KOPT-K1 (cell line): ENCODE measurements at regions not wholly inside any gene's neighbourhood (a gene's known extent, or its start where the extent isn't known, plus 50 kb on each side); places are given as distances from the start of the nearest gene placed in this dataset.

Source experiments
- H3K27ac ChIP-seq: fragments of 200-600 bp; sonication (generic); 2 replicates; pipeline ENCODE4 v1.5.1; 2016; ENCODE audit warnings: antibody characterized with exemption, mild to moderate bottlenecking, low read depth, low read length; ENCODE audit not compliant: poor library complexity, severe bottlenecking
- H3K36me3 ChIP-seq: fragments of 200-600 bp; sonication (generic); 2 replicates; pipeline ENCODE4 v1.5.1; 2017; ENCODE audit warnings: antibody characterized with exemption, mild to moderate bottlenecking, low read length, moderate library complexity; ENCODE audit not compliant: insufficient read depth
- H3K9me3 ChIP-seq: fragments of 200-600 bp; sonication (generic); 2 replicates; pipeline ENCODE4 v1.5.1; 2017; ENCODE audit warnings: antibody characterized with exemption, low read length, mild to moderate bottlenecking; ENCODE audit not compliant: insufficient read depth, poor library complexity, severe bottlenecking

DNA sequence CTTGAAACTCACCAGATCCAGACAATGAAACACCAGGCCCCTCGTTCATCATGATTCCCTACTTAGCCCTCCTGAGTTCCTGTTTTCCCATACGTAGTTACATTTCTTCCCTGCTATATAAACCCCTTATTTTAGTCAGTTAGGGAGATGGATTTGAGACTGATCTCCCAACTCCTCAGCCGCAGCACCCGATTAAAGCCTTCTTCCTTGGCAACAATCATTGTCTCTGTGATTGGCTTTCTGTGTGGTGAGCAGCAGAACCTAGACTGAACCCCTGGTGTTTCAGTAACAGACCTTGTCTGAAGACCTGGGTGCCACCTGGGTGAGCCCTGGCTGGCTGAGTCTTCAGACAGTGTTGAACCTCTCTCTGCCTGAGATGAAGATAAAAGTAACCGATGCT lies 118.0 kb downstream of the OAT start:
- no peaks in the 10 kb centered on the region for H3K36me3 ChIP-seq
- H3K9me3 ChIP-seq, result peaks cover 27% of the 10 kb centered on the region
- H3K27ac ChIP-seq, result no peak overlapping the region

- peaks cover 27% of the 10 kb centered on the region for H3K9me3 ChIP-seq
Observed at GRCh38 chr10:124300224-124300623, 118.5 kb downstream of the OAT start.

GRCh38 chr10:124299696-124300095 lies 119.0 kb downstream of the OAT start:
- no peaks in the 10 kb centered on the region for H3K36me3 ChIP-seq
- no peak overlapping the region for H3K27ac ChIP-seq

More at GRCh38 chr10:124300224-124300623, 118.5 kb downstream of the OAT start:
- Histone ChIP-seq H3K36me3 (no peaks in the 10 kb centered on the region), H3K27ac (no peak overlapping the region)

GRCh38 chr10:124298891-124299290 lies 119.8 kb downstream of the OAT start:
- Histone ChIP-seq H3K27ac (no peak overlapping the region), H3K9me3 (peaks cover 27% of the 10 kb centered on the region), H3K36me3 (no peaks in the 10 kb centered on the region)

More at GRCh38 chr10:124299696-124300095, 119.0 kb downstream of the OAT start:
- peaks cover 27% of the 10 kb centered on the region for H3K9me3 ChIP-seq

DNA sequence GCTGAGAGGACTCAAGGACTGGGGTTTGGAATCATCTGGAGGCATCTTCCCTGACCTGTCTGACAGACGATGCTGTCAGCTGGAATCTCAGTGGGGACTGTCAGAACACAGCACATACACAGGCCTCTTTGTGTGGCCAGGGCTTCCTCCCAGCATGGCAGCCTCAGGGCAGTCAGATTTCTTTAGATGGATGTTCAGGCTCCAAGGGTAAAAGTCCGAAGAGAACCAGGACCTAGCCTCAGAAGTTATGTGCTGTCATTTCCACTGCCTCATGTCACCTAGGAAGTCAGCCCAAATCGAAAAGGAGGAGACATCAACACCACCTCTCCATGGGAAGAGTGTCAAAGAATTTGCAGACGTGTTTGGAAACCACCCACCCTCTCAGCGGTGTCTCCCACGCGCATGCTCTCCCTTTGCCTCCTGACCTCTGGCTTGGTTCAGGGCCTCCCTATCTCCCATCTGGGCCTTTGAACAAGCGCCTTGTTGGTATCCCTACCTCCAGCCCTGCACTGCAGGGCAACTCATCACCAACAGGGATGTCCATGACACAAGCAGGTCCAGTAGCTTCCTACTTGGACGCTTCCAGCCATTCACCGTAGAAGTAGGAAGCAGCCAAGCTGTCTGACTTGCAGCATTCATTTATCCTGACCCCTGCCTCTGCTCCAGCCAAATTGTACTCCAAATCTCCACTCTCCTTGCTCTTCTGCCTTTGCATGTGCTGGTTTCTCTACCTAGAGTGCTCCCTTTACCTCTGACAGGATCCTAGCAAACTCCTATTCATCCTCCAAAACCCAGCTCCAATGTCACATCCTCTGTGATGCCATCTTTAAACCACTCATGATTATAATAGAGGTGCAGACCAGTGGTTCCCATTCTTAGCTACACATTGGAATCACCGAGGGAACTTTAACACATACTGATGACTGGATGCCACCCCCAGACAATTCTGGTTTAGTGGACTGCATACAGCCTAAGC lies 121.6 kb downstream of the OAT start:
- no peak overlapping the region for H3K27ac ChIP-seq
- no peaks in the 10 kb centered on the region for H3K36me3 ChIP-seq
- peaks cover 25% of the 10 kb centered on the region for H3K9me3 ChIP-seq

DNA sequence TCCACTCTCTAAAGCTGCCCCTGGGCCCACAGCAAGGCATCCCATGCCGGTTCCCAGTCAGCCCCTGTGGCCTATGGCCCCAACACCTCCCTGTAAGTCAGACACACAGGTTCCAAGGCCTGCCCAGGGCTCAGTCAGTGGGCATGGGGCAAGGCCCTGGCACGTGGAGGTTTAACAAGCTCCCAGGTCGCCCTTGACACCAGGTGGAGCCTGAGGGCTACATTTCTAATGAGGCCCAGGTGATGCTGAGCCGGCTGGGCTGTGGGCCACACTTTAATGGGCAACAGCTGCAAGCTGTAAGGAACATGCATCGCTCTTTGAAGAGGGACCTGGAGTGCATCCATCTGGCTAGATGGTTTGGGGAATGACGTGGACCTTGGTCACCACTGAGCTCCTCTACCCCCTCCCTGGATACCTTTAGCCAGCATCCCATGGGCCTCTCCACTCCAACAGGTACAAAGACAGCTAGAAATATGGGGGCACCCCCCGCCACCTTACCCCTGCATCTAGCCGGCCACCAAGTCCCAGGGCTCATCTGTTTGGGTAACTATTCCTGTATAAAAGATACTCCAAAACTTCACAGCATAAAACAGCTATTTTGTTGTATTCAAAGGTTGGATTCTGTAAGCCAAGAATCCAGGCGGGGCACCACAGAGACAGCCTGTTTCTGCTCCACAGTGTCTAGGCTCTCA lies 122.5 kb downstream of the OAT start:
- Histone ChIP-seq H3K36me3 (no peaks in the 10 kb centered on the region), H3K9me3 (peaks cover 17% of the 10 kb centered on the region), H3K27ac (no peak overlapping the region)

DNA sequence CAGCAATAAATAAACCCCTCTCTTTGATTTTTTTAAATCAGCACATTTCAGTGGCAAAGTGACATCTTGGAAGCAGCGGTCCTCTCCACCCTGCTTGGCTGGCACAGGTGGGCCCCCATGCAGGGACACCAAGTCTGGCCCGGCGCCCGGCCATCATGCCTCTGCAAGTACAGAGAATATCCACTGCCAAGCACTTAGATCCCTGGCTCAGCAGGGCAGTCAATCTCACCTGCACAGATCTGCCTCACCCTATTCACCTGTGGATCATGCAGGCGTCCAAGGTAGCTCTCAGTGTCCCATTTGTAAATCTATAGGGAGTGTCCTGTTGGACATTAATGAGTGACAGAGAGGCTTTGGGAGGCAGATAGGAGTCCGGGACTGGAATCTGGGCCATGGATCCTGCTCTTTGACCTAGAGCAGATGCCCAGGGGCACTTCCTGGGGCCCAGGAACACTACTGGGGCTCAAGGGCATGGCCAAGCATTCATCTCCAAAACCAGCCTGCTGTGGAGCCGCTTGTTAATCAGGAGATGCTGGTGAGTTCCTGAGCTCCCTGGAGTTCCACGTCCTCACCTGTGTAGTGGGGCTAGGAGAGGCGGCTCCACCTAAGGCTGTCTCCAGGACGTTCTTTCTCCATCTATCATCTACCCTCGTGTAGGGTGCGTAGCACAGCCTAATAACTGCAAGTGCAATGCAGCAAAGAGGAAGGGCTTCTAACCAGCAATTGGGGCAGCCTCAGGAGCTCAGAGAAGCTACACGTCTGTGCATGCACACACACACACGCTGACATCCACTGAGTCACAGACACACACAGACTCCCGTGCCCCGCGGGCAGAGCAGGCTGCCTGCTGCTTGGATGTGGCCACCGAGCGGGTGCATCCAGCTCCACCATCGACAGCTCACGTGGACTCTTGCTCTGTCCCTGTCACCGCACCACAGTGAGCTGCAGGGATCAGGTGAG lies 123.6 kb downstream of the OAT start:
- H3K36me3 ChIP-seq, result no peaks in the 10 kb centered on the region
- peaks cover 5% of the 10 kb centered on the region for H3K9me3 ChIP-seq
- H3K27ac ChIP-seq, result no peak overlapping the region

DNA sequence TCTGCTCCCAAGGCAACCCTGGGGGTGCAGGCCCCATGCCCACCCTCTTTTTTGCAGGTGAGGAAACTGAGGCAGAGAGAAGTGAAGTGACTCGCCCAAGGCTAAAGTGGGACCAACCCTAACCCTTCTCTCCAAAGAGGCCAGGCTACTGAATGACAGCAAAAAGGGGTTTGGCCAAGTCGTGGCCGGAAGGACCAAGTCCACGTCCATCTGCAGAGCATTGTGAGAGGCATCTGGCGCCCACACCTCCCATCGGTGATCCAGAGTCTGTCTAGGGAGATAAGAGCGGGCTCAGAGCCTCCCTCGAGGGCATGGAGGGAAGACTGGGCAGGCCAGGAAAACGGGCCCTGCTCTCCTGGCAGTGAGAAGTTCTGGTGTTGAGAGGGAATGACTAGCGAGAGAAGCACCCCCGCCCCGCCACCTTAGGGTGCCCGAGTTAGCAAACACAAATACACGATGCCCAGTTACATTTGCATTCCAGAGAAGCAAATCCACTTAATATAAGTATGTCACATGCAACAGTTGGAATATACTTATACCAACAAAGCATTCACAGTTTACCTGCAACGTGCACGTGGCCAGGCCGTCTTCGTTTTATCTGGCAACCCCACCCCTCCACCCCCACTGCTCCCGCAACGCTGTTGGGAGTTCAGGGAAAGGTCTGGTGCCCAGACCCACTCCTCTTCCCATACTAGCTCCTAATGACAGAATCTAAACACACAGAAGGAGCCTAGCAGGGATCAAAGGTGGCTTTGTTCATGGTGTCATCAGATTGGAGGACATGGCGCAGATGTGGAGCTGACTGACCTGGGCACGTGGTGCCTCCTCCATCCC lies 124.9 kb downstream of the OAT start:
- no peak overlapping the region for H3K27ac ChIP-seq
- H3K36me3 ChIP-seq, result no peaks in the 10 kb centered on the region
- H3K9me3 ChIP-seq, result no peaks in the 10 kb centered on the region

DNA sequence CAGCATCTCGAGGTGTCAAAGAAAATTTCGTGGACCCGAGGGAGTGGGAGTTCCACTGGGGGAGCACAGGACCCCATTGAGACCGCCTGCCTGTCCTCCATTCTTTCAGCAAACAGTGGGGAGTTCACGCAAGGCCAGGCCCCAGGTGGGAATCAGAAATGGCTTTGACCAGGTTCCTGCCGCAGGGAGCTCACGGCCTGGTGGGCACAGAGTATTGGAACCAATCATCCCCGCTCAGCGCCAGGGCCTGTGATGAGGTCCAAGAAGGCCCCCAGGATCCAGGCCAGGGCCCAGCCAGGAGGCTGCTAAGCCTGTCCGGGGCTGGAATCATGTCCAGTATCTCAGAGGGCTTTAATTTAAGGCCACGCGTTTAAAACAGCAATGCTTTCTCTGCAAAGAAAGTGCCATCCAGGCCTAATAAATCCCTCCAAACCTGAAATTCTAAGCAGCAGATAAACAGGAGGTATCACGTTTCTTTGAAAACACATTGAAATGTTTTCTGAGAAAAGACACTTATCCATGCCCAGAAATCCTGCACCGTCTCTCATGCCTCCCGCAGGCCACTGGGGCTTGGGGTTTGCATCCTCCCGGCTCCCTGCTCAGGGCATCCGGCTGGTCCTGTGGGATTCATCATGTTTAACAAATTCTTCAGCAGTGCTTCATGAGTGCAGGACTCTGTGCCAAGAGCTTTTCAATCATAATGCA lies 125.7 kb downstream of the OAT start:
- H3K36me3 ChIP-seq, result no peaks in the 10 kb centered on the region
- H3K9me3 ChIP-seq, result no peaks in the 10 kb centered on the region
- no peak overlapping the region for H3K27ac ChIP-seq

DNA sequence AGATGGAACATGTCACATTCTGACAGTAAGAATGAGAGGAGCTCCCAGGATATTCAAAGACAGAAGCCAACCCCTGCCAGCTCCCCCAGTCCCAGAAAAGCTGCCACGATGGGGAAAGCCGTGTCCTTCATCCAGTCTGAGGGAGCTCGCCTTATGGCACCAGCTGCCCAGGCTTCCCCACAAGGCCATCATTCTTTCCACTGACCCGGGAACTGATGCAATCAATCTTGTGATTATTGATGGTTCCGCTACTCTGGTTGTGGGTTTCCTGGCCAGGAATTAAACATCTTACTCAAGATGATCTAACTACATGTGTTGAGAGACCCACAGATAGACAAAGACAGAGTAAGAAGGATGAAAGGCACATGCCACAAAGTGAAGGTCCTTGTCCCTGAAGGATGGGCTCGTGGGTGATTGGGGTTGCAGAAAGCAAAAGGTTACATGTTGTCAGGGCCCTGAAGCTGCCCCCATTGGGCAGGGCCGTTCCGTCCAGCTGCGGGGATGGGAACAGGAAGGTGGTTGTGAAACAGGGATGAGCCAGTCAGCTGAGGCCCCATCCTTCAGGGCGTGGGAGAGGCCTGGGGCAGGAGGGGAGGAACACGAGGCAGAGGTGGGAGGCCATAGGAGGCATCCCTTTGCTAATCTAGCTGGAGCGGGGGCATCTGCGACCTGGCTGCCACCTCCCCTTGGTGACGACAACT lies 127.6 kb downstream of the OAT start:
- H3K36me3 ChIP-seq, result no peaks in the 10 kb centered on the region
- no peaks in the 10 kb centered on the region for H3K9me3 ChIP-seq
- H3K27ac ChIP-seq, result no peak overlapping the region

- Histone ChIP-seq H3K36me3 (no peaks in the 10 kb centered on the region), H3K27ac (no peak overlapping the region), H3K9me3 (no peaks in the 10 kb centered on the region)
Observed at GRCh38 chr10:124289851-124290795, 128.6 kb downstream of the OAT start.
